HFFc6 (cell line): ENCODE measurements at regions not wholly inside any gene's neighbourhood (a gene's known extent, or its start where the extent isn't known, plus 50 kb on each side); places are given as distances from the start of the nearest gene placed in this dataset.

Experiments used
- DNase-seq: peaks from one replicate; pipeline ENCODE4 v3.0.0-alpha.2; 2018
- H3K27ac Mint-ChIP-seq: 2 replicates; pipeline ENCODE4 v1.8.0; 2020; ENCODE audit warnings: mild to moderate bottlenecking, mixed read lengths
- H3K27me3 Mint-ChIP-seq: 2 replicates; pipeline ENCODE4 v1.8.0; 2021; ENCODE audit warnings: mild to moderate bottlenecking, moderate library complexity, mixed read lengths; ENCODE audit not compliant: insufficient read depth
- H3K36me3 Mint-ChIP-seq: 2 replicates; pipeline ENCODE4 v1.8.0; 2021; ENCODE audit warnings: low read depth, mixed read lengths
- H3K4me1 Mint-ChIP-seq: 2 replicates; pipeline ENCODE4 v1.8.0; 2020; ENCODE audit warnings: low read depth, mixed read lengths
- H3K4me3 Mint-ChIP-seq: 2 replicates; pipeline ENCODE4 v1.8.0; 2020; ENCODE audit warnings: mild to moderate bottlenecking, moderate library complexity, mixed read lengths
- H3K9me3 Mint-ChIP-seq: 2 replicates; pipeline ENCODE4 v1.8.0; 2020; ENCODE audit warnings: mild to moderate bottlenecking, mixed read lengths
- TF ChIP-seq, protein P1 (sequence below): fragments of 200-600 bp; sonication (generic); IDR thresholded peaks from 2 replicates; pipeline ENCODE4 v1.5.0; 2021; ENCODE audit warnings: antibody characterized with exemption, mild to moderate bottlenecking

DNA sequence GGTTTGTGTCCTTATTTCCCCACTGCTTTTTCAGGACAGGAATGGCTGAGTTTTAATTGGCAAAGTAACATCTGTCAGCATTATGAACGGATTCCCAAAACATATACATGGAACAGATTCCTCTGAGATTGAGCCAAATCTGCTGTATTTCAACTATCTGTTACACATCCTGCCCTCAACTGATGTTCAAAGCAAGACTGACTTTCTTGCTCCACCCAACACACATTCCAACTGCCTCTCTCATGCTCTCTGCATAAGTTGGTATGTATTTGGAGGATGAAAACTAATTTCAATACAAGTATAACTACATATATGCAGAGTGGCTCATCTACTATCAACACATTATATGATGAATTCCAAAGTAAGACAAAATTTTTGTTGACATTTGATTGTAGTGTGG is 342.2 kb downstream of the GATA3 start:
- Mint-ChIP-seq H3K4me3 (no peak overlapping the region), H3K36me3 (no peaks in the 10 kb centered on the region), H3K27me3 (no peaks in the 10 kb centered on the region; the same call in 1 of the 2 replicates), H3K9me3 (peaks cover 41% of the 10 kb centered on the region), H3K4me1 (no peaks in the 10 kb centered on the region), H3K27ac (no peak overlapping the region)
- TF ChIP-seq, protein P1, sequence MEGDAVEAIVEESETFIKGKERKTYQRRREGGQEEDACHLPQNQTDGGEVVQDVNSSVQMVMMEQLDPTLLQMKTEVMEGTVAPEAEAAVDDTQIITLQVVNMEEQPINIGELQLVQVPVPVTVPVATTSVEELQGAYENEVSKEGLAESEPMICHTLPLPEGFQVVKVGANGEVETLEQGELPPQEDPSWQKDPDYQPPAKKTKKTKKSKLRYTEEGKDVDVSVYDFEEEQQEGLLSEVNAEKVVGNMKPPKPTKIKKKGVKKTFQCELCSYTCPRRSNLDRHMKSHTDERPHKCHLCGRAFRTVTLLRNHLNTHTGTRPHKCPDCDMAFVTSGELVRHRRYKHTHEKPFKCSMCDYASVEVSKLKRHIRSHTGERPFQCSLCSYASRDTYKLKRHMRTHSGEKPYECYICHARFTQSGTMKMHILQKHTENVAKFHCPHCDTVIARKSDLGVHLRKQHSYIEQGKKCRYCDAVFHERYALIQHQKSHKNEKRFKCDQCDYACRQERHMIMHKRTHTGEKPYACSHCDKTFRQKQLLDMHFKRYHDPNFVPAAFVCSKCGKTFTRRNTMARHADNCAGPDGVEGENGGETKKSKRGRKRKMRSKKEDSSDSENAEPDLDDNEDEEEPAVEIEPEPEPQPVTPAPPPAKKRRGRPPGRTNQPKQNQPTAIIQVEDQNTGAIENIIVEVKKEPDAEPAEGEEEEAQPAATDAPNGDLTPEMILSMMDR: no peak
- DNase-seq: no peak

- TF ChIP-seq, protein P1: no peak
- Mint-ChIP-seq H3K4me3 (no peak overlapping the region), H3K27ac (no peak overlapping the region), H3K27me3 (no peaks in the 10 kb centered on the region), H3K36me3 (no peaks in the 10 kb centered on the region), H3K9me3 (peaks cover 54% of the 10 kb centered on the region), H3K4me1 (no peaks in the 10 kb centered on the region)
- no peak for DNase-seq
Measured at GRCh38 chr10:8398771-8399170, 344.3 kb downstream of the GATA3 start.

DNA sequence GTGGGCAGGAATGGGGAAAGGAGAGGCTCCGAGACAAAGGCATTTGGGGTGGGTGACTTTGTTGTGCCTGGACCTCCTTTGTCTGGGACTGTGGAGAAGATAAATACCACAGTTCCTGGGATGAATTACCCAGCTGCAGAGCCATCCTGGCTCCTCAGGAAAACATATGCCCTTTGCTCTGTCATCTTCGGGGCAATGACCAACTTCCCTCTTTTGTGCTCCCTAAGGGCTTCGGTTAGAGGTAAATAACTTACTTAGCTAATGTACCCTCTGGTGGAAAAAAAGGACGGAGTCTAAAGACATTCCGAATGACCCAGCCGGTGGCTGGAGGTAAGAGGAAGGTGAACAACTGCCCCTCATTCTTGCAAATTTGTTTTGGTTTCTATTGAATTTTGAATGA is 345.7 kb downstream of the GATA3 start:
- Mint-ChIP-seq H3K27me3 (no peaks in the 10 kb centered on the region), H3K9me3 (peaks cover 52% of the 10 kb centered on the region), H3K4me3 (no peak overlapping the region), H3K4me1 (no peaks in the 10 kb centered on the region), H3K36me3 (no peaks in the 10 kb centered on the region), H3K27ac (no peak overlapping the region)
- no peak for DNase-seq
- TF ChIP-seq, protein P1: no peak

GRCh38 chr10:8400892-8401291 is 346.4 kb downstream of the GATA3 start:
- Mint-ChIP-seq H3K27me3 (no peaks in the 10 kb centered on the region), H3K36me3 (no peaks in the 10 kb centered on the region), H3K4me1 (no peaks in the 10 kb centered on the region), H3K27ac (no peak overlapping the region), H3K4me3 (no peak overlapping the region), H3K9me3 (peaks cover 52% of the 10 kb centered on the region)
- TF ChIP-seq, protein P1: no peak
- no peak for DNase-seq

DNA sequence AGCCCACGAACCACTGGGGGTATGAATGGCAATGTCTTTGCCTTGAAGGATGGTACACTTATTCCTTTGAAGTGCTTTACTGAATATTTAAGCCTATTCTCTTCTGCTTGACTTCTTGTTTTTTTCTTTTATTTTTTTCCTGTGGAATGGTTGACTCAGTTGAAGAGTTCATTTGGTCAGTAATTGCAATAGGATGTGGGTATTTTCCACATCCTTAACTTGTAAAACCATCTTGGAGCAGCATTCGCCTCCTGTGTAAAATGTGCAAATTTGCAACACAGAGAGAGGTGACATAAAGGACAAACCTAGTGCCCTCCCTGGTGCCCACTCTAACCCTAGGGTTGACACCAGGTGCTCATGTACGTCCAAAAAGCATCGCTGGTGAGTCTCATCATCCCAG is 347.0 kb downstream of the GATA3 start:
- TF ChIP-seq, protein P1: no peak
- no peak for DNase-seq
- no peaks in the 10 kb centered on the region for H3K4me1 Mint-ChIP-seq
- H3K27ac Mint-ChIP-seq: no peak overlapping the region
- no peak overlapping the region for H3K4me3 Mint-ChIP-seq
- H3K36me3 Mint-ChIP-seq: no peaks in the 10 kb centered on the region
- no peaks in the 10 kb centered on the region for H3K27me3 Mint-ChIP-seq
- H3K9me3 Mint-ChIP-seq: peaks cover 59% of the 10 kb centered on the region

- Mint-ChIP-seq H3K27ac (no peak overlapping the region), H3K36me3 (no peaks in the 10 kb centered on the region), H3K27me3 (no peaks in the 10 kb centered on the region), H3K9me3 (peaks cover 66% of the 10 kb centered on the region), H3K4me1 (no peaks in the 10 kb centered on the region), H3K4me3 (no peak overlapping the region)
- TF ChIP-seq, protein P1: no peak
- no peak for DNase-seq
Measured at GRCh38 chr10:8402576-8402975, 348.1 kb downstream of the GATA3 start.
